SU-DHL-6 (cell line): ENCODE measurements at regions not wholly inside any gene's neighbourhood (a gene's known extent, or its start where the extent isn't known, plus 50 kb on each side); places are given as distances from the start of the nearest gene placed in this dataset.

Experiments used
- H2AFZ ChIP-seq: fragments of 200-600 bp; sonication (generic); 2 replicates; pipeline ENCODE4 v1.6.1; 2014; ENCODE audit warnings: low read depth, mild to moderate bottlenecking, moderate library complexity, mixed read lengths, antibody characterized with exemption, low read length; ENCODE audit not compliant: severe bottlenecking
- H3F3A ChIP-seq: fragments of 200-600 bp; shearing (Covaris generic); 2 replicates; pipeline ENCODE4 v1.6.0; 2016; ENCODE audit warnings: antibody characterized with exemption, mild to moderate bottlenecking; ENCODE audit not compliant: insufficient read depth
- H3K27ac ChIP-seq: fragments of 200-600 bp; sonication (generic); 2 replicates; pipeline ENCODE4 v1.5.1; 2016; ENCODE audit warnings: low read depth, mild to moderate bottlenecking, low read length, moderate library complexity, mixed read lengths
- H3K27me3 ChIP-seq: fragments of 200-600 bp; sonication (generic), shearing (Covaris generic); 2 replicates; pipeline ENCODE4 v1.6.0; 2014; ENCODE audit warnings: mild to moderate bottlenecking, low read length
- H3K36me3 ChIP-seq: fragments of 200-600 bp; sonication (generic); 2 replicates; pipeline ENCODE4 v1.6.1; 2014; ENCODE audit warnings: mild to moderate bottlenecking, low read length, mixed read lengths
- H3K4me2 ChIP-seq: fragments of 300-600, 200-600 bp; shearing (Covaris generic), sonication (generic); 2 replicates; pipeline ENCODE4 v1.6.0; 2014; ENCODE audit warnings: low read length, low read depth, mild to moderate bottlenecking; ENCODE audit not compliant: poor library complexity, severe bottlenecking
- H3K4me3 ChIP-seq: fragments of 200-600 bp; sonication (generic); 2 replicates; pipeline ENCODE4 v1.5.1; 2014; ENCODE audit warnings: antibody characterized with exemption, low read length, mild to moderate bottlenecking, mixed read lengths; ENCODE audit not compliant: insufficient read depth, poor library complexity, severe bottlenecking
- H3K79me2 ChIP-seq: fragments of 200-600 bp; sonication (generic); 2 replicates; pipeline ENCODE4 v1.6.1; 2014; ENCODE audit warnings: mild to moderate bottlenecking, low read length, moderate library complexity; ENCODE audit not compliant: insufficient read depth
- H3K9ac ChIP-seq: fragments of 200-600 bp; sonication (generic); 2 replicates; pipeline ENCODE4 v1.7.0; 2014; ENCODE audit warnings: mild to moderate bottlenecking, low read length
- H3K9me2 ChIP-seq: fragments of 200-600 bp; sonication (generic); replicated peaks from 2 replicates; pipeline ENCODE4 v1.6.1; 2014; ENCODE audit warnings: low read length; ENCODE audit not compliant: insufficient read depth
- H3K9me3 ChIP-seq: fragments of 200-600 bp; sonication (generic); 2 replicates; pipeline ENCODE4 v1.6.1; 2014; ENCODE audit warnings: low read length, mixed read lengths; ENCODE audit not compliant: insufficient read depth
- H4K20me1 ChIP-seq: fragments of 200-600 bp; sonication (generic); 2 replicates; pipeline ENCODE4 v1.6.1; 2014; ENCODE audit warnings: low read depth, mild to moderate bottlenecking, antibody characterized with exemption, low read length, moderate library complexity, mixed read lengths
- EZH2phosphoT487 ChIP-seq: fragments of 200-600 bp; sonication (generic), shearing (Covaris generic); conservative IDR thresholded peaks from 2 replicates; pipeline ENCODE4 v1.6.1; 2018; ENCODE audit warnings: mild to moderate bottlenecking, antibody characterized with exemption, low read length, moderate library complexity, mixed read lengths
- TF ChIP-seq, protein P1 (sequence below): fragments of 200-600 bp; sonication (generic); IDR thresholded peaks from one replicate; pipeline ENCODE4 v1.5.1; 2017; ENCODE audit warnings: antibody characterized with exemption, mild to moderate bottlenecking, low read length, moderate library complexity; ENCODE audit not compliant: insufficient read depth, poor library complexity, severe bottlenecking

DNA sequence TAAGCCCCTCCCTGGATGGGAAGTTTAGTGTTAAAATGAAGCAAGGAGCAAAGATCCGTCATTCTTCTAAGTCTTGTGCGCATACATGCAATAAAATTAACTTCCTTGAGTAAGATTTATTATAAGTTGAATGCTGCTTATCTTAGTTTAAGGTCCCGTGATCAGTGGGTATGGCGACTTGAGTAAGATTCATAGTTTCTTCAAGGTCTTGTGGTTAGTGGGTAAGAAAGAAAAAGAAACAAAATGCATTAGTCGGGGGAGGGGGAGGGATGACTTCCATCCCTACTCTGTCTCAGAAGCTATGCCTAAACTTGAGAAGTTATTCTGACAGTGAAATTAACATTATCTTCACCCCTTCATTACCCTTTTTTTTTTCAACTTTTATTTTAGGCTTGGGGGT is 127.3 kb upstream of the MAGEB16 start:
- Histone ChIP-seq H2AFZ (no peak overlapping the region), H3K36me3 (no peaks in the 10 kb centered on the region), H4K20me1 (no peaks in the 10 kb centered on the region), H3F3A (no peaks in the 10 kb centered on the region), H3K79me2 (no peaks in the 10 kb centered on the region), H3K9me2 (no peaks in the 10 kb centered on the region), H3K4me3 (no peak overlapping the region), H3K27ac (no peak overlapping the region), H3K9ac (no peak overlapping the region), H3K9me3 (no peaks in the 10 kb centered on the region), H3K4me2 (no peak overlapping the region), H3K27me3 (no peaks in the 10 kb centered on the region)
- TF ChIP-seq EZH2phosphoT487 = no peak
- TF ChIP-seq, protein P1, sequence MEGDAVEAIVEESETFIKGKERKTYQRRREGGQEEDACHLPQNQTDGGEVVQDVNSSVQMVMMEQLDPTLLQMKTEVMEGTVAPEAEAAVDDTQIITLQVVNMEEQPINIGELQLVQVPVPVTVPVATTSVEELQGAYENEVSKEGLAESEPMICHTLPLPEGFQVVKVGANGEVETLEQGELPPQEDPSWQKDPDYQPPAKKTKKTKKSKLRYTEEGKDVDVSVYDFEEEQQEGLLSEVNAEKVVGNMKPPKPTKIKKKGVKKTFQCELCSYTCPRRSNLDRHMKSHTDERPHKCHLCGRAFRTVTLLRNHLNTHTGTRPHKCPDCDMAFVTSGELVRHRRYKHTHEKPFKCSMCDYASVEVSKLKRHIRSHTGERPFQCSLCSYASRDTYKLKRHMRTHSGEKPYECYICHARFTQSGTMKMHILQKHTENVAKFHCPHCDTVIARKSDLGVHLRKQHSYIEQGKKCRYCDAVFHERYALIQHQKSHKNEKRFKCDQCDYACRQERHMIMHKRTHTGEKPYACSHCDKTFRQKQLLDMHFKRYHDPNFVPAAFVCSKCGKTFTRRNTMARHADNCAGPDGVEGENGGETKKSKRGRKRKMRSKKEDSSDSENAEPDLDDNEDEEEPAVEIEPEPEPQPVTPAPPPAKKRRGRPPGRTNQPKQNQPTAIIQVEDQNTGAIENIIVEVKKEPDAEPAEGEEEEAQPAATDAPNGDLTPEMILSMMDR = no peak

DNA sequence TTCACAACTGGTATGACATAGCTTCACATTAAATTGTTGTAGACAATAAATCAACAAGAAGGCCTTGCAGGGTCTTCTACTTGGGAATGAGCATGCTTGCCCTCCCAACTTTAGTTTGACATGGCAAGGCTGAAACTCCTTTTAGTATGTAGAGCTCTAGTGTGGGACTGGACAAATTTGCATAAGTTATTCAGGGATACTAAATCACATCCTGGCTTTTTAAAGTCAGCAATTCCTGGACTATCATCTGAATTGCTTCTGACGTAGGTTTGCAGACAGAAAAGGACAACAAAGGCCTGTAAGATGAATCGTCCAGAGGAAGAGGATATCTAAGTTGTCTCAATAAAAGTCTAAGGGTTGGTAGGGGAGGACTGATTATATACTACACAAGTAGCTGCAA is 123.0 kb upstream of the MAGEB16 start:
- TF ChIP-seq, protein P1 = no peak
- no peak for TF ChIP-seq EZH2phosphoT487
- Histone ChIP-seq H3K79me2 (no peaks in the 10 kb centered on the region), H2AFZ (no peak overlapping the region), H3K27me3 (no peaks in the 10 kb centered on the region), H3K9me2 (no peaks in the 10 kb centered on the region), H3K27ac (no peak overlapping the region), H3K4me3 (no peak overlapping the region), H3K4me2 (no peak overlapping the region), H3F3A (no peaks in the 10 kb centered on the region), H3K9ac (no peak overlapping the region), H3K36me3 (no peaks in the 10 kb centered on the region), H4K20me1 (no peaks in the 10 kb centered on the region), H3K9me3 (no peaks in the 10 kb centered on the region)

DNA sequence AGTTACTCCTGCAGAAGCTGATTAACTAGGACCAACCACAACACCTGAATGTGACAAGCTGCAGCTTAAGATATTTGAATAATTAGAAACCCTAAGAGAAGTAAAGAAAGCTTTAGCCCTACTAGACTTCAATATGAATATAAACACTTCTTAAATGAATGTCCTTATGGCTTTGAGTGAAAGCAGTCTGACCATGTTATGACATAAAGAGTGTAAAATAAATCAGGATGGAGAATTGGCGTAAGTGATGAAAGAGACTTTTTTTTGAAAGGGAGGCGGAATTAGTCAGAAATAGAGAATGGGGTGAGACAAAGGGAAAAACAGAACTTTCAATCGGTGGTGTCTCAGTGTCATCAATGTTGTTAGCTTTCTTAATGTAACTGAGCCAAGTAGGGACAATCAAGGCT is 117.2 kb upstream of the MAGEB16 start:
- Histone ChIP-seq H3K27me3 (no peaks in the 10 kb centered on the region), H3K4me2 (no peak overlapping the region), H3K9me2 (no peaks in the 10 kb centered on the region), H3K9me3 (no peaks in the 10 kb centered on the region), H3K36me3 (no peaks in the 10 kb centered on the region), H3K79me2 (no peaks in the 10 kb centered on the region), H4K20me1 (no peaks in the 10 kb centered on the region), H3K9ac (no peak overlapping the region), H3F3A (no peaks in the 10 kb centered on the region), H3K27ac (no peak overlapping the region), H2AFZ (no peak overlapping the region), H3K4me3 (no peak overlapping the region)
- no peak for TF ChIP-seq EZH2phosphoT487
- TF ChIP-seq, protein P1 = no peak
